NCI-H460 (cell line): ENCODE measurements at regions not wholly inside any gene's neighbourhood (a gene's known extent, or its start where the extent isn't known, plus 50 kb on each side); places are given as distances from the start of the nearest gene placed in this dataset.

ENCODE experiments used
- DNase-seq: peaks from one replicate; pipeline ENCODE4 v3.0.0-alpha.2; 2016; ENCODE audit warnings: low read depth; ENCODE audit errors: extremely low read depth

GRCh38 chr13:103351035-103351828 is 285.0 kb upstream of the SLC10A2 start:
- no peak for DNase-seq

GRCh38 chr13:103350147-103350546 is 283.9 kb upstream of the SLC10A2 start:
- no peak for DNase-seq

- no peak for DNase-seq
Measured at GRCh38 chr13:103349211-103349980, 283.2 kb upstream of the SLC10A2 start.

- no peak for DNase-seq
Measured at GRCh38 chr13:103335241-103335640, 269.0 kb upstream of the SLC10A2 start.

GRCh38 chr13:103331924-103332323 is 265.7 kb upstream of the SLC10A2 start:
- DNase-seq: no peak

GRCh38 chr13:103328899-103329298 is 262.7 kb upstream of the SLC10A2 start:
- DNase-seq: no peak

- no peak for DNase-seq
Measured at GRCh38 chr13:103326326-103326725, 260.1 kb upstream of the SLC10A2 start.

- DNase-seq: no peak
Measured at GRCh38 chr13:103325672-103326071, 259.5 kb upstream of the SLC10A2 start.

GRCh38 chr13:103324641-103325040 is 258.4 kb upstream of the SLC10A2 start:
- DNase-seq: no peak

- no peak for DNase-seq
Measured at GRCh38 chr13:103315711-103316110, 249.5 kb upstream of the SLC10A2 start.

GRCh38 chr13:103312467-103312866 is 246.2 kb upstream of the SLC10A2 start:
- no peak for DNase-seq

- DNase-seq: no peak
Measured at GRCh38 chr13:103308667-103309066, 242.4 kb upstream of the SLC10A2 start.

GRCh38 chr13:103306163-103306562 is 239.9 kb upstream of the SLC10A2 start:
- no peak for DNase-seq

GRCh38 chr13:103303078-103303651 is 236.9 kb upstream of the SLC10A2 start:
- no peak for DNase-seq

GRCh38 chr13:103302676-103303075 is 236.5 kb upstream of the SLC10A2 start:
- DNase-seq: no peak

GRCh38 chr13:103299079-103299478 is 232.9 kb upstream of the SLC10A2 start:
- no peak for DNase-seq

- no peak for DNase-seq
Measured at GRCh38 chr13:103297083-103297482, 230.9 kb upstream of the SLC10A2 start.

GRCh38 chr13:103291798-103292572 is 225.8 kb upstream of the SLC10A2 start:
- DNase-seq: no peak

GRCh38 chr13:103291226-103291625 is 225.0 kb upstream of the SLC10A2 start:
- no peak for DNase-seq

GRCh38 chr13:103289681-103290080 is 223.5 kb upstream of the SLC10A2 start:
- DNase-seq: no peak

- DNase-seq: no peak
Measured at GRCh38 chr13:103288114-103288513, 221.9 kb upstream of the SLC10A2 start.
